ENCODE measurements at regions not wholly inside any gene's neighbourhood (a gene's known extent, or its start where the extent isn't known, plus 50 kb on each side); places are given as distances from the start of the nearest gene placed in this dataset.

GRCh38 chr1:196131691-196132090, 476.5 kb downstream of the KCNT2 start:
- TF ChIP-seq CTCF (IDR thresholded peaks at IDR 0.05 in 4 of 5, conservative IDR thresholded peaks at IDR 0.05 in 1 of 5): no peak
- TF ChIP-seq POLR2A (IDR thresholded peaks at IDR 0.05): no peak
